ENCODE measurements at regions not wholly inside any gene's neighbourhood (a gene's known extent, or its start where the extent isn't known, plus 50 kb on each side); places are given as distances from the start of the nearest gene placed in this dataset.

GRCh38 chr18:1191341-1191740, 286.7 kb downstream of the ADCYAP1 start:
- ATAC-seq = no peak
- no peak for DNase-seq
- no peak overlapping the region for H3K4me3 ChIP-seq
- H3K9me3 ChIP-seq = peaks cover 56% of the 10 kb centered on the region
- no peaks in the 10 kb centered on the region for H3K36me3 ChIP-seq (ENCODE audit: low read depth)
- intact Hi-C loops (cut with DNase I, micrococcal nuclease) = no loop called here
- no peaks in the 10 kb centered on the region for H3K4me1 ChIP-seq (ENCODE audit: low read depth)
- TF ChIP-seq CTCF (IDR thresholded peaks at IDR 0.05) = no peak

GRCh38 chr18:1213126-1213525, 308.5 kb downstream of the ADCYAP1 start:
- peaks cover 53% of the 10 kb centered on the region for H3K9me3 ChIP-seq
- H3K4me1 ChIP-seq (ENCODE audit: low read depth) = no peaks in the 10 kb centered on the region
- intact Hi-C loops (cut with DNase I, micrococcal nuclease) = no loop called here
- no peaks in the 10 kb centered on the region for H3K36me3 ChIP-seq (ENCODE audit: low read depth)
- ATAC-seq = no peak
- TF ChIP-seq CTCF (IDR thresholded peaks at IDR 0.05) = no peak
- no peak for DNase-seq
- H3K4me3 ChIP-seq = no peak overlapping the region

GRCh38 chr18:1222880-1223279, 318.2 kb downstream of the ADCYAP1 start:
- DNase-seq (no peak), ATAC-seq (no peak)
- intact Hi-C loops (cut with DNase I, micrococcal nuclease) = no loop called here
- no peaks in the 10 kb centered on the region for H3K4me1 ChIP-seq (ENCODE audit: low read depth)
- no peaks in the 10 kb centered on the region for H3K36me3 ChIP-seq (ENCODE audit: low read depth)
- no peak for TF ChIP-seq CTCF (IDR thresholded peaks at IDR 0.05)
- H3K9me3 ChIP-seq = peaks cover 32% of the 10 kb centered on the region
- no peak overlapping the region for H3K4me3 ChIP-seq

GRCh38 chr18:1227025-1227424, 322.4 kb downstream of the ADCYAP1 start:
- DNase-seq = no peak
- H3K9me3 ChIP-seq = peaks cover 41% of the 10 kb centered on the region
- no peak for ATAC-seq
- no peak for TF ChIP-seq CTCF (IDR thresholded peaks at IDR 0.05)
- H3K4me1 ChIP-seq (ENCODE audit: low read depth) = no peaks in the 10 kb centered on the region
- H3K36me3 ChIP-seq (ENCODE audit: low read depth) = no peaks in the 10 kb centered on the region
- intact Hi-C loops (cut with DNase I, micrococcal nuclease) = no loop called here
- no peak overlapping the region for H3K4me3 ChIP-seq

- no peak overlapping the region for H3K4me3 ChIP-seq
- H3K9me3 ChIP-seq = peaks cover 51% of the 10 kb centered on the region
- no peaks in the 10 kb centered on the region for H3K4me1 ChIP-seq (ENCODE audit: low read depth)
- DNase-seq (no peak), ATAC-seq (no peak)
- TF ChIP-seq CTCF (IDR thresholded peaks at IDR 0.05) = no peak
- no peaks in the 10 kb centered on the region for H3K36me3 ChIP-seq (ENCODE audit: low read depth)
- intact Hi-C loops (cut with DNase I, micrococcal nuclease) = no loop called here
Observed at GRCh38 chr18:1229634-1230033, 325.0 kb downstream of the ADCYAP1 start.

- no peak for DNase-seq
- intact Hi-C loops (cut with DNase I, micrococcal nuclease) = no loop called here
- H3K9me3 ChIP-seq = peaks cover 66% of the 10 kb centered on the region
- H3K36me3 ChIP-seq (ENCODE audit: low read depth) = no peaks in the 10 kb centered on the region
- no peak for TF ChIP-seq CTCF (IDR thresholded peaks at IDR 0.05)
- no peak overlapping the region for H3K4me3 ChIP-seq
- H3K4me1 ChIP-seq (ENCODE audit: low read depth) = no peaks in the 10 kb centered on the region
- no peak for ATAC-seq
Observed at GRCh38 chr18:1232867-1233266, 328.2 kb downstream of the ADCYAP1 start.

Data from mucosa of descending colon (tissue), 3 donors.